ENCODE measurements at regions not wholly inside any gene's neighbourhood (a gene's known extent, or its start where the extent isn't known, plus 50 kb on each side); places are given as distances from the start of the nearest gene placed in this dataset.

- TF ChIP-seq YY2 (tag by site-specific recombination; IDR thresholded peaks at IDR 0.05) (no peak), ZNF423 (tag by site-specific recombination; IDR thresholded peaks at IDR 0.05) (no peak), ZNF629 (tag by site-specific recombination; IDR thresholded peaks at IDR 0.05) (no peak), ZNF560 (tag by site-specific recombination; IDR thresholded peaks at IDR 0.05; ENCODE audit: borderline replicate concordance) (no peak), PBX3 (CRISPR knock-in tag; IDR thresholded peaks at IDR 0.05) (no peak), ZNF248 (tag by site-specific recombination; IDR thresholded peaks at IDR 0.05) (no peak), ZBTB20 (tag by site-specific recombination; IDR thresholded peaks at IDR 0.05) (no peak), ZNF280D (tag by site-specific recombination; IDR thresholded peaks at IDR 0.05) (no peak), ZBTB17 (tag by site-specific recombination; IDR thresholded peaks at IDR 0.05) (no peak), ZNF518A (tag by site-specific recombination; conservative IDR thresholded peaks at IDR 0.05; ENCODE audit: low read depth) (no peak), ZNF354C (tag by site-specific recombination; IDR thresholded peaks at IDR 0.05; ENCODE audit: borderline replicate concordance, low read depth) (no peak), ZSCAN5A (tag by site-specific recombination; IDR thresholded peaks at IDR 0.05) (no peak), TRIM28 (IDR thresholded peaks at IDR 0.05; ENCODE audit: borderline replicate concordance, low read length) (no peak), ZNF16 (tag by site-specific recombination; IDR thresholded peaks at IDR 0.05; ENCODE audit: low read depth) (no peak), ZNF830 (tag by site-specific recombination; IDR thresholded peaks at IDR 0.05; ENCODE audit: low read depth) (no peak), ZNF350 (tag by site-specific recombination; IDR thresholded peaks at IDR 0.05) (no peak), ZNF544 (tag by site-specific recombination; IDR thresholded peaks at IDR 0.05) (no peak)
- TF ChIP-seq, protein P1, sequence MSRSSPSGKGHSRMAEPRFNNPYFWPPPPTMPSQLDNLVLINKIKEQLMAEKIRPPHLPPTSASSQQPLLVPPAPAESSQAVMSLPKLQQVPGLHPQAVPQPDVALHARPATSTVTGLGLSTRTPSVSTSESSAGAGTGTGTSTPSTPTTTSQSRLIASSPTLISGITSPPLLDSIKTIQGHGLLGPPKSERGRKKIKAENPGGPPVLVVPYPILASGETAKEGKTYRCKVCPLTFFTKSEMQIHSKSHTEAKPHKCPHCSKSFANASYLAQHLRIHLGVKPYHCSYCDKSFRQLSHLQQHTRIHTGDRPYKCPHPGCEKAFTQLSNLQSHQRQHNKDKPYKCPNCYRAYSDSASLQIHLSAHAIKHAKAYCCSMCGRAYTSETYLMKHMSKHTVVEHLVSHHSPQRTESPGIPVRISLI (tag by site-specific recombination; IDR thresholded peaks at IDR 0.05): no peak
- TF ChIP-seq, protein P2, sequence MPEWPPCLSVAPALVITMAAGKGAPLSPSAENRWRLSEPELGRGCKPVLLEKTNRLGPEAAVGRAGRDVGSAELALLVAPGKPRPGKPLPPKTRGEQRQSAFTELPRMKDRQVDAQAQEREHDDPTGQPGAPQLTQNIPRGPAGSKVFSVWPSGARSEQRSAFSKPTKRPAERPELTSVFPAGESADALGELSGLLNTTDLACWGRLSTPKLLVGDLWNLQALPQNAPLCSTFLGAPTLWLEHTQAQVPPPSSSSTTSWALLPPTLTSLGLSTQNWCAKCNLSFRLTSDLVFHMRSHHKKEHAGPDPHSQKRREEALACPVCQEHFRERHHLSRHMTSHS (tag by site-specific recombination; IDR thresholded peaks at IDR 0.05): no peak
- TF ChIP-seq, protein P3, sequence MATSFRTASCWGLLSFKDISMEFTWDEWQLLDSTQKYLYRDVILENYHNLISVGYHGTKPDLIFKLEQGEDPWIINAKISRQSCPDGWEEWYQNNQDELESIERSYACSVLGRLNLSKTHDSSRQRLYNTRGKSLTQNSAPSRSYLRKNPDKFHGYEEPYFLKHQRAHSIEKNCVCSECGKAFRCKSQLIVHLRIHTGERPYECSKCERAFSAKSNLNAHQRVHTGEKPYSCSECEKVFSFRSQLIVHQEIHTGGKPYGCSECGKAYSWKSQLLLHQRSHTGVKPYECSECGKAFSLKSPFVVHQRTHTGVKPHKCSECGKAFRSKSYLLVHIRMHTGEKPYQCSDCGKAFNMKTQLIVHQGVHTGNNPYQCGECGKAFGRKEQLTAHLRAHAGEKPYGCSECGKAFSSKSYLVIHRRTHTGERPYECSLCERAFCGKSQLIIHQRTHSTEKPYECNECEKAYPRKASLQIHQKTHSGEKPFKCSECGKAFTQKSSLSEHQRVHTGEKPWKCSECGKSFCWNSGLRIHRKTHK (tag by site-specific recombination; IDR thresholded peaks at IDR 0.05): no peak
- Histone ChIP-seq H3K27ac (ENCODE audit: extremely low read depth, low read depth, low read length) (no peak overlapping the region), H3K4me3 (ENCODE audit: low read depth, low read length) (no peak overlapping the region), H3K36me3 (ENCODE audit: control insufficient read depth in 2 of 2, insufficient read depth in 1 of 2, low read length in 2 of 2) (no peaks in the 10 kb centered on the region), H3K9me3 (ENCODE audit: control insufficient read depth, insufficient read depth, low read depth, low read length) (no peaks in the 10 kb centered on the region), H3K4me1 (ENCODE audit: control insufficient read depth, insufficient read depth, low read length) (no peaks in the 10 kb centered on the region)
- ChIA-PET CTCF (no interaction called here), POLR2A (no interaction called here)
These were observed 147.7 kb upstream of the DTNA start for GRCh38 chr18:34562252-34562870.

All from HEK293 (cell line).